IMR-90 (cell line): ENCODE measurements at regions not wholly inside any gene's neighbourhood (a gene's known extent, or its start where the extent isn't known, plus 50 kb on each side); places are given as distances from the start of the nearest gene placed in this dataset.

ENCODE experiments used
- ATAC-seq: fragments of 200-7000 bp; cut with Tn5 transposase; 2 replicates; pipeline ENCODE4 v1.9.1; 2020; ENCODE audit warnings: low read depth, mild to moderate bottlenecking, moderate library complexity
- BruUV-seq: library from RNA; stranded (reverse); fragments of 400-500 nt; replicated peaks from 2 replicates; lab custom pipeline; 2021; lab: Mats Ljungman, UMichigan
- CTCF ChIA-PET: fragments of 300-600 bp; formaldehyde crosslinking; extraction: SDS; loops from one replicate; lab custom pipeline; 2021; ENCODE audit warnings: antibody characterized with exemption; lab: Yijun Ruan, JAX
- POLR2A ChIA-PET: fragments of 300-600 bp; sonication (Branson Sonifier 250); formaldehyde crosslinking; loops from one replicate; lab custom pipeline; 2022; ENCODE audit warnings: antibody characterized with exemption; ENCODE audit not compliant: unreplicated experiment; lab: Charles Lee
- DNase-seq: peaks from one replicate; pipeline ENCODE4 v3.0.0; 2013
- H2AFZ ChIP-seq: replicated peaks from 2 replicates; pipeline ENCODE3; 2013; ENCODE audit warnings: low read length, mild to moderate bottlenecking; ENCODE audit not compliant: poor library complexity
- H2AK5ac ChIP-seq: 2 replicates; pipeline ENCODE4 v1.6.1; 2013; ENCODE audit warnings: low read depth, low read length, inconsistent platforms
- H2AK9ac ChIP-seq: replicated peaks from 2 replicates; pipeline ENCODE3; 2013; ENCODE audit warnings: mild to moderate bottlenecking, low read depth, low read length, moderate library complexity; ENCODE audit not compliant: poor library complexity
- H2BK120ac ChIP-seq: 2 replicates; pipeline ENCODE4 v1.6.1; 2013; ENCODE audit warnings: low read depth, low read length, inconsistent platforms
- H2BK15ac ChIP-seq: 3 replicates; pipeline ENCODE4 v1.6.1; 2013; ENCODE audit warnings: low read depth, low read length, inconsistent platforms
- H2BK20ac ChIP-seq: 2 replicates; pipeline ENCODE4 v1.6.1; 2013; ENCODE audit warnings: low read depth, mild to moderate bottlenecking, inconsistent platforms, low read length, moderate library complexity
- H2BK5ac ChIP-seq: 2 replicates; pipeline ENCODE4 v1.6.1; 2013; ENCODE audit warnings: mild to moderate bottlenecking, low read depth, low read length, inconsistent platforms; ENCODE audit not compliant: poor library complexity, severe bottlenecking
- H3K14ac ChIP-seq: replicated peaks from 2 replicates; pipeline ENCODE4 v1.6.1; 2013; ENCODE audit warnings: low read depth, low read length, inconsistent platforms
- H3K18ac ChIP-seq: 2 replicates; pipeline ENCODE4 v1.6.1; 2013; ENCODE audit warnings: low read depth, low read length, control low read depth
- H3K23ac ChIP-seq: 2 replicates; pipeline ENCODE4 v1.6.1; 2013; ENCODE audit warnings: low read depth, low read length, inconsistent platforms
- H3K27ac ChIP-seq: 2 replicates; pipeline ENCODE4 v1.5.1; 2013; ENCODE audit warnings: mild to moderate bottlenecking, control low read depth, low read length; ENCODE audit not compliant: insufficient read depth
- H3K27me3 ChIP-seq: 2 replicates; pipeline ENCODE4 v1.6.1; 2013; ENCODE audit warnings: low read length; ENCODE audit not compliant: control insufficient read depth, insufficient read depth
- H3K36me3 ChIP-seq: 2 replicates; pipeline ENCODE4 v1.6.1; 2013; ENCODE audit warnings: low read length, mixed read lengths; ENCODE audit not compliant: control insufficient read depth, insufficient read depth
- H3K4ac ChIP-seq: 2 replicates; pipeline ENCODE4 v1.6.1; 2013; ENCODE audit warnings: low read depth, low read length, inconsistent platforms
- H3K4me1 ChIP-seq: 2 replicates; pipeline ENCODE4 v1.6.1; 2013; ENCODE audit warnings: low read length, mixed read lengths; ENCODE audit not compliant: control insufficient read depth, insufficient read depth
- H3K4me2 ChIP-seq: 2 replicates; pipeline ENCODE4 v1.6.1; 2013; ENCODE audit warnings: low read depth, mild to moderate bottlenecking, control low read depth, low read length, moderate library complexity
- H3K4me3 ChIP-seq: 2 replicates; pipeline ENCODE4 v1.5.1; 2013; ENCODE audit warnings: low read depth, mild to moderate bottlenecking, control low read depth, low read length, moderate library complexity; ENCODE audit not compliant: insufficient read depth
- H3K56ac ChIP-seq: 2 replicates; pipeline ENCODE4 v1.6.1; 2013; ENCODE audit warnings: low read length, inconsistent platforms; ENCODE audit not compliant: insufficient read depth; ENCODE audit errors: extremely low read depth
- H3K79me1 ChIP-seq, 2 experiments: 2 replicates each; pipeline ENCODE4 v1.6.1; 2013; ENCODE audit warnings: low read length in 2 of 2, inconsistent platforms in 1 of 2, low read depth in 1 of 2
- H3K9ac ChIP-seq: 2 replicates; pipeline ENCODE4 v1.6.1; 2013; ENCODE audit warnings: low read depth, low read length, control low read depth
- H3K9me1 ChIP-seq: 2 replicates; pipeline ENCODE4 v1.6.1; 2013; ENCODE audit warnings: low read length, inconsistent platforms; ENCODE audit not compliant: insufficient read depth
- H3K9me3 ChIP-seq: 2 replicates; pipeline ENCODE4 v1.6.1; 2013; ENCODE audit warnings: low read length; ENCODE audit not compliant: control insufficient read depth, insufficient read depth
- H4K20me1 ChIP-seq: 2 replicates; pipeline ENCODE4 v1.6.1; 2013; ENCODE audit warnings: low read length, inconsistent platforms; ENCODE audit not compliant: insufficient read depth
- H4K5ac ChIP-seq: 2 replicates; pipeline ENCODE4 v1.6.1; 2013; ENCODE audit warnings: mild to moderate bottlenecking, low read depth, low read length, control low read depth
- H4K8ac ChIP-seq, 2 experiments: 2 replicates each; pipeline ENCODE4 v1.6.1; 2013; ENCODE audit warnings: low read depth in 2 of 2, low read length in 2 of 2, control low read depth in 1 of 2, inconsistent platforms in 1 of 2
- H4K91ac ChIP-seq: 2 replicates; pipeline ENCODE4 v1.6.1; 2013; ENCODE audit warnings: low read depth, low read length, inconsistent platforms; ENCODE audit not compliant: insufficient read depth
- BHLHE40 ChIP-seq: fragments of 150-350 bp; IDR thresholded peaks from 2 replicates; pipeline ENCODE4 v1.6.1; 2016; ENCODE audit warnings: mild to moderate bottlenecking, low read depth, low read length
- CEBPB ChIP-seq: IDR thresholded peaks from 2 replicates; pipeline ENCODE4 v1.6.1; 2012; ENCODE audit warnings: low read depth, low read length, improper control_type of control experiment
- MAZ ChIP-seq: IDR thresholded peaks from 2 replicates; pipeline ENCODE4 v1.6.1; 2012; ENCODE audit warnings: low read depth, mild to moderate bottlenecking, low read length, improper control_type of control experiment, moderate library complexity, borderline replicate concordance
- MXI1 ChIP-seq: IDR thresholded peaks from 2 replicates; pipeline ENCODE4 v1.6.1; 2012; ENCODE audit warnings: low read depth, mild to moderate bottlenecking, low read length, moderate library complexity, borderline replicate concordance
- NFE2L2 ChIP-seq: fragments of 150-350 bp; IDR thresholded peaks from 2 replicates; pipeline ENCODE4 v1.6.1; 2016; ENCODE audit warnings: low read depth, mild to moderate bottlenecking, low read length
- RCOR1 ChIP-seq: IDR thresholded peaks from 2 replicates; pipeline ENCODE4 v1.6.1; 2012; ENCODE audit warnings: mild to moderate bottlenecking, low read length, improper control_type of control experiment; ENCODE audit not compliant: insufficient replicate concordance
- WGBS, 2 experiments: methylation state at CpG; one replicate each; pipeline versions ENCODE4 v1.1.5 to v1.1.7; 2013; ENCODE audit warnings: missing lambda C conversion rate in 2 of 2; ENCODE audit not compliant: insufficient read length in 1 of 2; ENCODE audit errors: extremely low coverage in 2 of 2; 5-methylcytosine and 5-hydroxymethylcytosine counted together
- dilution Hi-C: fragments of 300-500 bp; cut with HindIII; formaldehyde crosslinking; loops from one replicate; pipeline ENCODE4 v1.14.3; 2018; ENCODE audit warnings: low sequenced_read_pairs; ENCODE audit not compliant: unreplicated experiment
- in situ Hi-C: fragments of 300-500 bp; cut with MboI; formaldehyde crosslinking; loops from 3 replicates; pipeline ENCODE4 v1.14.3; 2019; ENCODE audit warnings: low sequenced_read_pairs, inconsistent platforms, mixed read lengths
- intact Hi-C: fragments of 100-400 bp; cut with micrococcal nuclease; formaldehyde crosslinking; loops from 2 replicates; pipeline ENCODE4 v1.10.0; 2022
- TF ChIP-seq, protein P1 (sequence below): conservative IDR thresholded peaks from 2 replicates; pipeline ENCODE4 v1.5.1; 2012; ENCODE audit warnings: mild to moderate bottlenecking, low read depth, low read length, improper control_type of control experiment
- TF ChIP-seq, protein P2 (sequence below): fragments of 150-350 bp; IDR thresholded peaks from 2 replicates; pipeline ENCODE4 v1.6.1; 2017; ENCODE audit warnings: mild to moderate bottlenecking, antibody characterized with exemption, low read length, low read depth

DNA sequence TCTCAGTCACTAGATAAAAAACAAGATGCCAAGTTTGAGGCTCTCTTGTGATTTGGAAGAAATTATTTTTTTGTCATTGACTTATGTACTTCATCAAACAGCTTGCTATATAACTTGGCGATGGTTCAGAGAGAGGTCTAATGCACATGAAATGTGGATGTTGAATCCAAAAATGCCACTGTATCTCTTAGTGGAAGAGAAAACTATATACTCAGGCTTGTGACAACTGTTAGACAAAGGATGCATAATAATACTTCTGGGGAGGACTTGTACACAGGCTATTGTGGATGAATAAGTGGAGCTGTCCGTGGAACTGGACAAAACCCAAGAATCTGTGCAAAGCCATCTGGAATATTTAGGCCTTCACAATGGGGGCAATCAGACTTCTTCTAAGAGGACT is 162.9 kb upstream of the NMUR2 start:
- intact Hi-C loops: no loop called here
- H4K8ac ChIP-seq: no peak overlapping the region
- H2AK5ac ChIP-seq: no peak overlapping the region
- in situ Hi-C loops: no loop called here
- no peak overlapping the region for H3K23ac ChIP-seq
- H3K4me3 ChIP-seq: no peak overlapping the region
- no peaks in the 10 kb centered on the region for H3K9me1 ChIP-seq
- H2BK20ac ChIP-seq: no peak overlapping the region
- H3K4ac ChIP-seq: no peak overlapping the region
- no peaks in the 10 kb centered on the region for H3K27me3 ChIP-seq
- H4K91ac ChIP-seq: no peak overlapping the region
- no peak overlapping the region for H4K5ac ChIP-seq
- DNase-seq: no peak
- TF ChIP-seq BHLHE40: no peak
- no peak for TF ChIP-seq MAZ
- TF ChIP-seq, protein P1, sequence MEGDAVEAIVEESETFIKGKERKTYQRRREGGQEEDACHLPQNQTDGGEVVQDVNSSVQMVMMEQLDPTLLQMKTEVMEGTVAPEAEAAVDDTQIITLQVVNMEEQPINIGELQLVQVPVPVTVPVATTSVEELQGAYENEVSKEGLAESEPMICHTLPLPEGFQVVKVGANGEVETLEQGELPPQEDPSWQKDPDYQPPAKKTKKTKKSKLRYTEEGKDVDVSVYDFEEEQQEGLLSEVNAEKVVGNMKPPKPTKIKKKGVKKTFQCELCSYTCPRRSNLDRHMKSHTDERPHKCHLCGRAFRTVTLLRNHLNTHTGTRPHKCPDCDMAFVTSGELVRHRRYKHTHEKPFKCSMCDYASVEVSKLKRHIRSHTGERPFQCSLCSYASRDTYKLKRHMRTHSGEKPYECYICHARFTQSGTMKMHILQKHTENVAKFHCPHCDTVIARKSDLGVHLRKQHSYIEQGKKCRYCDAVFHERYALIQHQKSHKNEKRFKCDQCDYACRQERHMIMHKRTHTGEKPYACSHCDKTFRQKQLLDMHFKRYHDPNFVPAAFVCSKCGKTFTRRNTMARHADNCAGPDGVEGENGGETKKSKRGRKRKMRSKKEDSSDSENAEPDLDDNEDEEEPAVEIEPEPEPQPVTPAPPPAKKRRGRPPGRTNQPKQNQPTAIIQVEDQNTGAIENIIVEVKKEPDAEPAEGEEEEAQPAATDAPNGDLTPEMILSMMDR: no peak
- TF ChIP-seq RCOR1: no peak
- TF ChIP-seq CEBPB: no peak
- no peak for TF ChIP-seq NFE2L2
- no peak for TF ChIP-seq MXI1
- TF ChIP-seq, protein P2, sequence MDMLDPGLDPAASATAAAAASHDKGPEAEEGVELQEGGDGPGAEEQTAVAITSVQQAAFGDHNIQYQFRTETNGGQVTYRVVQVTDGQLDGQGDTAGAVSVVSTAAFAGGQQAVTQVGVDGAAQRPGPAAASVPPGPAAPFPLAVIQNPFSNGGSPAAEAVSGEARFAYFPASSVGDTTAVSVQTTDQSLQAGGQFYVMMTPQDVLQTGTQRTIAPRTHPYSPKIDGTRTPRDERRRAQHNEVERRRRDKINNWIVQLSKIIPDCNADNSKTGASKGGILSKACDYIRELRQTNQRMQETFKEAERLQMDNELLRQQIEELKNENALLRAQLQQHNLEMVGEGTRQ: no peak
- dilution Hi-C loops: no loop called here
- no peak overlapping the region for H2AK9ac ChIP-seq
- H3K56ac ChIP-seq: no peak overlapping the region
- H2BK5ac ChIP-seq: no peak overlapping the region
- no peak overlapping the region for H3K9ac ChIP-seq
- H3K79me1 ChIP-seq: no peaks in the 10 kb centered on the region
- no peak overlapping the region for H2BK15ac ChIP-seq
- no peak overlapping the region for H3K27ac ChIP-seq
- CTCF ChIA-PET: interaction anchor here (0.6 kb wide), 2 partner anchors 11 to 404 kb away, joined by 3 read pairs; no protein-coding TSS in a partner anchor
- WGBS, 2 experiments: no CpG with 5 or more reads among the region's 2 CpGs
- peaks cover 2% of the 10 kb centered on the region; the same call in 1 of the 2 replicates for H3K9me3 ChIP-seq
- H2BK120ac ChIP-seq: no peak overlapping the region
- no peak overlapping the region for H3K14ac ChIP-seq
- POLR2A ChIA-PET: no interaction called here
- no peak overlapping the region for H2AFZ ChIP-seq
- no peaks in the 10 kb centered on the region for H4K20me1 ChIP-seq
- no peaks in the 10 kb centered on the region for H3K4me1 ChIP-seq
- ATAC-seq: no peak
- H3K36me3 ChIP-seq: no peaks in the 10 kb centered on the region
- no peak overlapping the region for H3K18ac ChIP-seq
- no peak overlapping the region for H3K4me2 ChIP-seq
- no TSS peak for BruUV-seq
